ENCODE measurements at regions not wholly inside any gene's neighbourhood (a gene's known extent, or its start where the extent isn't known, plus 50 kb on each side); places are given as distances from the start of the nearest gene placed in this dataset.

DNA sequence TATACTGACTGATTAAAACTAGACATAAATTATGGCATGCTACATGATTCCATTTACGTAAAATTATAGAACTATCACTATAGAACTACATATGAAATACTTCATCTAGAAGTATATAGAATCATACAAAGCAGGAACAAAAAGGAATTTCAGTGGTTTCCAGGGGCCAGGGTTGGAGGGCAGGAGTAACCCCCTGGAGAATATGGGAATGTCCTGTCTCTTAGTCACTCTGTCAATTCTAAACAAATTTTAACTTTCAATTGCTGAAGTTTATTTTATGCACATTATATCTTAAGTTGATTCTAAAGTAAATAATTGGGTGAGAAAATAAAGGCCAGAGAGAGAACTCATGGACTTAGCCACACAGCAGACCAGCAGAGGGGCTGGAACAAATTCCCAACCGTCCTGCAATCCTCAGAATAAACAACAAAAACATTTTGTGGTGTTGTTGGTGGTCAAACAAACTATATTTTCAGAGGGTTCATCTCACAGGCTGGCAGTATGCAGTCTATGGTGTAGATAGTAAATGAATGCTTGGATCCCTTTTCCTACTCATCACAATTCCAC is 476.9 kb upstream of the SLIT2 start:
- no peak for DNase-seq

DNA sequence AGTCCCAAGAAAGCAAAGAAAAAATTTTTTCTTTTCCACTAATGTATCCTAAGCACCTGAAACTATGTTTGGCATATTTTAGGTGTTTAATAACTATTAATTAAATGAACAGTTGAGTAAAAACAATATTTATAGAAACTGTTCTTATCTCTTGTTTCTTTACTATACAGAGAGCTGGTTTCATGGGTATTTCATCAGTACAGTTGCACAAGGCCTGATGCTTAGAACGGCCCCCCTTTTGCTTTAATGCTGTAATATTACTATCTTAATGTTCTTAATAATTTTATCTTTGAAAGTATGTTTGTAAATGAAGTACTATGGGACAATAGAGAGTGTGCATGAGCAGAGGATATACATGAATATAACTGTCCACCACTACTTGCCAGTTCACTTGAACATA is 479.1 kb upstream of the SLIT2 start:
- no peak for DNase-seq

DNA sequence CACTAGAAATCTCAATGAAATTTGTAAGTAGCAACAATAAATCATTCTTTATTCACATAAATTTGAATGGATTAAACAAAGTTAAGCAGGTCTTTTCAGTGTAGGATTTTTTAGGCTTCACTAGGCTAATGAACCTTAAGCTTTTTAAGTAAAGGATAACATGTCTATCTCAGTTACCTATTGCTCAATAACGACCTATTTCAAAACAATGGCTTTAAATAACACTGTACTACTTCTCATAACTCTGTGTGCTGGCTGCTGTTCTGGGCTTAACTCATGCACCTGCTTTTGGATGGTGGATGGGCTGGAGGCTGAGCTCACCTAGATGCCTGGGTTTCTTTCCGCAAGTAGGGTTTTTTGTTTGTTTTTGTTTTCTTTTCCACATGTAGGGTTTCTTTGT is 495.0 kb upstream of the SLIT2 start:
- DNase-seq = no peak

DNA sequence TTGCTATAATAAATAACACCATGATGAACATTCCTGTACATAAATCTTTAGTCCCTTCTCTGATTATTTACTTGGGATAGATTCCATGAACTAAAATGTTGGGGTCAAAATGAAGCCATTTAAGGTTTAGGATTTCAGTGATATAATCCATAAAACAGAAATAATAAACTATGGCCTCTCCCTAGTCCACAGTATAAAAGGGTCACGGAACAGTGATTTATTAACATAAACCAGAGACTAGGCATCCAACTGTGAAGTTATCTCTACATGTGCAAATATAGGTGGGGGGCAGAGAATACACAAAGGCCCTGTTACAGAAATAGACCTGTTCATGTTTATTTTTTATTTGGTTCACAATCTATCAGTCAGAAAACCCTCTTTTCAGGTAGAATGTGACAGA is 499.1 kb upstream of the SLIT2 start:
- no peak for DNase-seq

DNA sequence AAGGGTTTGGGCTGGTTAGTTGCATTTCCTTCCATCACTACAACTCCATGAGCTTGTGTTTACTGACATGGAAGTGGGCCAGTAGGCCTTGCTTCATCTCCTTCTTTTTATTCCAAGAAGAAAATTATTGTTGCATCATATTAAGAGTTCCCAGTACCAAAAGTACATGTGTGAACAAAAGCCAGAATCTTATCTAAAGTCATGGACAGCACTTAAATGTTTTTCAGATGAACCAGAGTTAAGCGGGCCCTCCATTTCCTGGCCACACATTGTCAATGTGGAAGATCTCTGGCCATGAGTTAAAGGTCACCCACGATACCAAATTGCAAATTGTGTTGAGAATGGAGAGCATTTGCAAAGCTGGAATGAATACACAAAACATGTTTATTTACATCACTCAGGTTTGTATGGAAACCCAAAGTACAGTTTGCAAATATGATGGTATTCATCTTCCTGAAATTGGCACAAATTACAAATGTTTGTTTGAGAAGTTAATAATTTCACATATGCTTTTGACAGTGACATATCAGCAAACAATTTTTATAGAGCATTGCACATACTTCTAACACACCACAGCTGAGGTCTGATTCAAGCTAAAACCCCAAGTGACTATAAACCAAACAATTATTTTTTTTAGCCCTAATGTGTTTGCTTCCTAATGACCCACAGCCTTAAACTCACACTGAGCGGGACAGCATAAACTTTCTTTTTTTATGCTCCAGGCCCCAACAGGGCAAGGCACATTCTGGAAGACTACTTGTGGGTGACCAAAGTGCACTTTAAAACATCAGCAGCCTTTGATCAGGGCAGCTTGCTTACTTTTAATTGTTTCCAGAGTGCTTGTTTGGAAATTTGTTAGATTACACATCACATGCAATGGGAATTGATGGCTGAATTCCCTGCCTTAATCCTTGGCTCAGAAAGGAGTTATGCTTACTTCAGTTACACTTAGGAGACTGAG is 502.9 kb upstream of the SLIT2 start:
- peak; percentile 27 for DNase-seq

DNA sequence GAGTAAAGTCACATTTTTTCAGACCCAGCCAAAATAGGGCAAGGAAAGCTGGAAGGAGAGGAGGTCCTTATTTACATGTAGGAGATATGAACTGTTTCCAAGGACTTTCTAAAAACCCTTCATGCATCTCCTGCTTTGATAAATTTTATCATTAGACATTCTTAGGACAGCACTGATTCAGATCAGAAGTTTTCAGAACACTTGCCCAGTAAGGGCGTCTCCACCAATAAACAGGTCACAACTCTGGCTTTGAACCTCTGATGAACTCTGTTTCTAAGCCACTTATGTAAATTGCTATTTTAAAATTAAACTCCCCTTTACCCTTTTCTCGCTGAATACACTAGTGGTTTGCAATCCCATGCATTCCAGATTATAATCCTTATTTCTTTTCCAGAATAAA is 505.3 kb upstream of the SLIT2 start:
- no peak for DNase-seq

DNA sequence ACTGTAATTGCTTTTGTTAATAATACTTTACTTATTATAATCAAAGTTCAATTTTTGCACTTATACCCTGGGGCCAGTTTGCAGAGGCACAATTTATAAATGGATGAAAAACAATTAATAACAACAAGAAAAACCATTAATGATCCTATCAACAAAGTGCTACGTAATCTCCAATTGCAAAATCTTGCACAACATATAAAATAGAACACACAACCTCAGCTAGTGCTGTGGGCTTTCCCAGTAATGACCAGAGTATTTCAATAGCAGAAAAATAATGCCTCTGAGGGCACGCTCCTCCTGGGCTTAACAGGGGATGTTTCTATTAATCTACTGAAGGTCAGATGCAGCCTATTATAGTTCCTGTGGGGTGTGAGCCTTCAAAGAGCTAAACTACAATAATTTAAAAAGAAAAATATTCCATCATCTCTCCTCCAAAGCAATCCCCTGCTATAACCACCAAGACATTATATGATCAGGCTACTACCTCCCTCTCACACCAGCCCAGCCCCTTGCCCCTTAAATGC is 508.5 kb upstream of the SLIT2 start:
- no peak for DNase-seq

DNA sequence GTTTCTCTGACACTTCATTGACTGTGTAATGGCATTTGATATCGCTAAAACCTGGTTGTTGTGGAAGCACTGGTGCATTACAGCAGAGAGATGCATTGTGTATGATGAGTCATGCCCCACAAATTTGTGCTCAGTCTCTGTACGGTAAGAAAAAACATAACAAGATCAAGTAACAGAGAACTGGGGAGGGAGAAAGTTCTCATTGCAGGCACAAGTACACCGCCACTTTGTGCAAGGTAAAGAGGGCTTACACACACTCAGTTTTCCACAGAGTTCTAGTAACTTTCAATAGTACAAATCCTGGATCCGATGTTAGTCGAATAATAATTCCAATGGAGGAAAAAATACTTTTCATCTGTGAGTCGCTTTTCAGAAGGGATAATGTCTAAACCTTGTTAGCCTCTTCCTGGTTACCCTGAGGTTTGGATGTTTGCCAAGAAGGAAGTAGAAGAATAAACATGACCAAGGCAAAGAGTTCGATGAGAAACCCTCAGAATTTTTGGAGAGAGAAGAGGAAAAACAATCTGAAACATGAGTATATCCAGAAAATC is 512.5 kb upstream of the SLIT2 start:
- peak; percentile 64 for DNase-seq

DNA sequence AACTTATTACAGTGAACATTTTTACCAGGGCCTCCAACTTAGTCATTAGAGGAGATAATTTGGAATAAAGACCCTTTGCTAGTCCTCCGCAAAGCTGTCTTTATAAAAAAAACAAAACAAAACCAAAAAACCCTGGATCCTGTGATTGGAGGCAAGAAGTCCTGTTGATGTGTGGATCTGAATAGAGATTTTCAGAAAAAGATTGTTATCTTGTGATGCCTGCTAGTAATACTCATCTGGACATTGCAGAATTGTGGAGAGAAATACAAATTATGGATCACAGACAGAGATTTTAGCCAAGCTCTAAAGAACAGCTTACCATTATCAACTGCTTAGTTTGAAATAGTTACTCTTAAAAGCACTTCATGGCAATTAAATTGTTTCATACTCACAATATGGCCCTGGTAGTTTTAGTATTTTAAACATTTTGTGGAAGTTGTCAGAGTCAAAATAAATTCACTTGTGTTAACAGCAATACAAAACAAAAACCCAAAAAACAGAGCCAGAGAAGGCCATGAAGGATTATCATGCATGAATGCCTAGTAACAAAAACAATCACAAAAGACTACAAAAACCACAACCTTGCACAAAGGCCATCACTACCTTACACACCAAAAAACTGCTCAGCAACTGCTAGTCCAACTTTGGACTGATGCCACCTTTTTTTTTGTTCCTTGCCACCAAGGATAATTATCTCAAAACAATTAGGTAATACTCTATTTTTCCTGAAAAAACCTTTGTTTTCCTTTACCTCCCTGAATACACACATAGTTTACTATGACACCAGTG is 514.5 kb upstream of the SLIT2 start:
- no peak for DNase-seq

DNA sequence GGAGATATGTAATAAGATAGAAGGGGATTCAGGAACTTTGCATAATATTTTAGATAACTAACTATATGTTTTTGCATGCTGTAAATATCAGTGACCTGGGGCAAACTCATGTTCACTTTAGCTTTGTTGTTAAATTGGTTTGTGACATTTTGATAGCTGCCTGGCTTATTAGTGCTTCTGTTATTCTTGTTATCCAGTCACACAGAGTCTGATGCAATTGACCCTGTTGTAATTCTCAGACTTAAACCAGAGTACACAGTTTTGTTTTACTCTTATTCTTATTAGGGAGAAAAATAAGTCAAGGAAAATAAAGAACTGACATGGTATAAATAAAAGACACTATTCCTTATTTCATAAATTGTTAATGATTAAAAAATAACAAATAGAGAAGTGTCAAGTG is 516.7 kb upstream of the SLIT2 start:
- DNase-seq = no peak

DNA sequence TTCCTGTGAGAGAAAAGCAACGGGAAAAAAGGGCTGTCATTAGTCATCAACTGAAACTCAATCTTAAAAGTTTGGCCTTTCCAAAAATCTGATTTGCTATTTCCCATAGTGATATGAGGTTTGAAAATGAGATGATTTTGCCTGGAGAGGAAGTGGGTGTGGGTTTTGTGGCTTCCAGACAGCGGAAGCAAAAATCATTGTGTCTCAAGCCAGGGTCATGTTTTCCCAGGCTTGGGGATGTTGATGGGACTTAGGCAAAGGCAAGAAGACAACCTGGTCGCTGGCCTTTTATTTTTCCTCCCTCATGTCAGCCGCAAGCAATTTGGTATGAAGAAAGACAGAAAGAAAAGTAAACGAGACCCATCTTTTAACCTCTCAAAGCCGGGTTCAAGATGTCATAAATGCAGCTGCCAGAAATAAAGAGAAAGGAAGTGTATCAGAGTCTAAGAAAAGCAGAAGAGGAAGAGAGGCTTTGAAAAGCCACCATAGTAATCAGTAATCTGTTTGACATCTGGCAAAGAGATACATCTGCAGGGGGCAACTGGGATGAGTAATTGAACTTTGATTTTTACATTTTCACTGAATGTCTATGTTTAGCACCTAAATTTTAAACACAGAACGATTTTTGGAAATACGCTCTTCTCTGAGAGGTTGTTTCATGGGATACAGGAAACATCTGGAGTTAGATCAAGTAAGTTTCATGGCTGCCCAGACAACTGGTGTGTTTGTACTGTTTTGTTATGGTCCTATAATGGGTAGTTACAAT is 521.6 kb upstream of the SLIT2 start:
- no peak for DNase-seq

DNA sequence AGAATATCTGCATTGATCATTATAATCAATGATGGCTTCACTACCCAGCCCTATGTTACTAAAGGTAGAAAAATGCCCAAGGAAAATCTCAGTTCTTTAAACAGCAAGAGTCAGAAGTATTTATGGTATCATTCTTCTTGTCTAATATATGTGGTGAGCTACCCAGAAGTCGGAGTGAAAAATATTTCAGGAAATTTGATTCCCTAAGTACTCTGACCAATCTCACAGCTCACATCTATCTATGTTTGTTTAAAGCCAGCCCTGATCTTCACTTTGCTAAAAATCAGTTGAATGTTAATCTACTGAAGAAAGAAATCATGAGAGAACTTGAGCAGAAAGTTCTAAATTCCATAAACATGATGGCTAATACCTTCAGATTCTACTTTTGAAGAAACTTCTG is 522.9 kb upstream of the SLIT2 start:
- DNase-seq = no peak

DNA sequence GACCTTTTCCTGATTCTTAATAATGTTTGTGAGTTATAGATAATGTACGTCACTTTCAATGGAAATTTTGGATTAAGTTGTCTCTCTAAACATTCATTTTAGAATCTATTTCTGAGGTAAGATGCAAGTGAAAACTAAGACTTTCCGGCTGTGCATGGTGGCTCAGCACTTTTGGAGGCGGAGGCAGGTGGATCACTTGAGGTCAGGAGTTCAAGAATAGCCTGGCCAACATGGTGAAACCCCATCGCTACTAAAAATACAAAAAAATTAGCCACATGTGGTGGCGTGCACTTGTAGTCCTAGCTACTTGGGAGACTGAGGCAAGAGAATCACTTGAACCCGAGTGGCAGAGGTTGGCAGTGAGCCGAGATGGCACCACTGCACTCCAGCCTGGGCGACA is 524.6 kb upstream of the SLIT2 start:
- no peak for DNase-seq

DNA sequence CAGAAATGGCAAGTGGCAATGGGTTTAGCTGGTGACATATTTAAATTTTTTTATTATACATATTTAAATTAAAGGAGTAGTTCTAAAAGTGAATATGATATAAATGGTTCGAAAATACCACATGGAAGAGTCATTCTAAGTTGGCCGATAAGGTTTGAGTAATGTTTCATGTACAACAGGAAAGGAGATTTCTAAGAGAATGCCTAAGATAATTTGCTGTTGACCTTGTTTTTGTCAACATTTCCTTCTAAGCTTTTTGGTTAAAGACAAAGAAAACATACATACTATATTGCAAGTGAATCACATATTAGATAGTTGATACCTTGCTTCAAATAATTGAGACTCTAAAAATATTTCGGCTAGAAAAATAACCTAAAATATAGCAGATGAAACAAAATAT is 526.6 kb upstream of the SLIT2 start:
- no peak for DNase-seq

DNA sequence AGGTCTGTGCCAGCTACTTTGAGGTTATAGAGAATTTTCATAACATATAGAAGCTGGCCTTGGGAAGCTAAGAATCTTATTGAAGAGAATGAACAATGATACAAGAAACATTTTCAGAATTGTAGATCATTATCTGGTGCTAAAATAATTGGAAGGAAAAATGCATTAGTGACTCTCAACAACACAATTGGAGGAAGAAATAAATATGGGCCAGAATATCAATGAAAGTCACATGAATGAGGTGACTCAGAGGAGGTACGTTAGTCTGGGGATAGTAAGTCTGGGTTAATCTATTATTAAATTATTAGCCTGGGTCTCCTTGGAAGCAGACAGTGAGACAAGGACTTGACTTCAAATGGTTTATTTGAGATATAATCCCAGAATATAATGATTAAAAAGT is 529.3 kb upstream of the SLIT2 start:
- no peak for DNase-seq

DNA sequence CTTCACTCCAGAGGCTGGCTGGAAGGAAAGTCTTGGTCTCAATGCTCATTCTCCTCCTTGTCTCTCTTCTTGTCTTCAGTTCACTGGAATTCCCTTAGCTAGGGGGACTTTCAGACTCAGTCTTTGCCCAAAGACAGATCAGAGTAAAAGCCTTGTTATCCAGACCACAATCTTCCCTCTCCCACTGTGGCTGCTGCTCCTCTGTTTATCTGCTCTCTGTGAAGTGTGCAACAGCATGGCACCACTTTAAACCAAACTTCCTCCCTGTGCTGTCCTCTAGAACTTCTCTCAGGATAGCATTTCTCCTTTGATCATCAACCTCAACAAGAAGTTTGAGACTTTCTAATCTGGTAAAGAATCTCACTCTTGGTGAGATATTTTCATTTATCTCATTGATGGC is 530.1 kb upstream of the SLIT2 start:
- no peak for DNase-seq

DNA sequence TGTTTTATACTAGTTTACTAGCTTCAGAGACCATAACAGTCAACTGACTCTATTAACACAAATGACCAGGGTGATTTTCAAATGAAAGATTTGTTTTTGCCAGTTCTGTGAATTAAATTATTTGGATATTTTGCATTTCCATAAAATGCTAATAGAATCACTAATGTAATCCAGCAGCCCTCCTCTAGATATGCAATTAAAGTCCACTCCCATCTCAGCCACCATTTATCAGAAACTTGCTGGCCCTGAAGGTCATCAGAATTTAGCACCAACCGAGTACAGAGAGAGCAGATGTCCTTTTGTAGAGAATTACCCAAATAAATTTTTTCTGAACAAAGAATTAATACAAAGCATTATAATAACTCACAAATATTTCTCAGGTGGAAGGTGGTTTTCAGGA is 531.1 kb upstream of the SLIT2 start:
- no peak for DNase-seq

DNA sequence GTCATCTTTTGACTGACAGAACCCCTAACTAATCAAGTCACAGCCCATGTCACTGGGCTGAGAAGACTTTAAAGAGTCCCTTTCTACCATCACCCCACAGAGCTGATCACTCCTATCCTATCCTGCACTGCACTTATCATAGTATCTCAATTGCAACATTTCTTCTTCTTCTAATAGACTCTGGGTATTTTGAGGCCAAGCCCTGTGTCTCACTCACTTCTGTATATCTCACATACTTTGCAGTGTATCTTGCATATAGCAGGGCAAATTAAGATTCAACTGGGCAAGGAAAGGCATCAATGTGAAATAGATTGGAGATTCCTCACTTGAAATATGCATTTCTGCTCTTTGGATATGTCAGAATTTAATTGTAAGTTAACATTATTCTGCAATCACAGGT is 531.5 kb upstream of the SLIT2 start:
- no peak for DNase-seq

DNA sequence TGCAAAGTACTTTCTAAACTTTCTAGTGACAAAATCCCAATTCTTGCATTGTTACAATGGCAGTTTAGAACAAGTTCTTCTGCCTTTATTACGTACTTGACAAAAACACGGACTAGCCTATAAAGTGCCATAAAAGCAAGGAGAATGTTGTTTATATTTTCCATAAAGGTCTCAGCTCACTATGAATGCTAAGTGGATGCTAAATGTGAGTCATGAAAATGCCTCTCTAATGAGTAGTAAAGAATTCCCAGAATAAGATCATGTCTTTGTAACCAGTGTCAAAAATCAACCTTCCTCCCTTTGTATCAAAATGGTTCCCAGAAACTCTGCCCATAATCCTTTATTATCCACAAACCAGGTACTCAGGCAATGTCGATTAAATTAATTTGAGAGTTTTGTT is 539.8 kb upstream of the SLIT2 start:
- DNase-seq = no peak

DNA sequence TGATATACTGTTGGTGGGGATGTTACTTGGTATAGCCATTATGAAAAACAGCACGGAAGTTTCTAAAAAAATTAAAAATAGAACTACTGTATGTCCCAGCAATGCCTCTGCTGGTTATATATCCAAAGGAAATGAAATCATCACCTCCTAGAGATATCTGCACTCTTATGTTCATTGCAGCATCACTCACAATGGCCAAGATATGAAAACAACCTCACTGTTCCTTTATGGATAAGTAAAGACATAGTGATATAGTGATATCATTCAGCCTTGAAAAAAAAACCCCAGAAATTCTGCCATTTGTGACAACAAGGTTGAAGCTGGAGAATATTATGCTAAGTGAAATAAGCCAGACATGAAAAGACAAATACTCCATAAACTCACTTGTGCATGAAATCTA is 543.8 kb upstream of the SLIT2 start:
- no peak for DNase-seq

DNA sequence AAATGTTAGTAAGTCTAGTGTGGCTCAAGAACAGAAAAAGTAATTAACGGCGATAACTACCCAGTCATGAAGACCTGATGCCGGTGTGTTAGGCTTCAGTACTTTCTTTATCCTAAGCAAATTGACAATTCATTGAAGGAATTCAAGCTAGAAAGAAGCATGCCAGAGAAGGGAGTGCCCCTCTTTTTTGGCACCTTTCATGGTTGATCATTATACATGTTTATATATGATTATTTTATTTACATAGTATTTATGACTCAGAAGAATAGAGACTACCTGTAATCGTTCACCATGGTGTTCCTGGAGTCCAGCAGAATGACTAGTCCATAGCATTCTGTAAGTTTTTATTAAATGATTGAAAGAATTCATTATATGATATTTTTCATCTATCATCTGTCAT is 548.3 kb upstream of the SLIT2 start:
- no peak for DNase-seq

DNA sequence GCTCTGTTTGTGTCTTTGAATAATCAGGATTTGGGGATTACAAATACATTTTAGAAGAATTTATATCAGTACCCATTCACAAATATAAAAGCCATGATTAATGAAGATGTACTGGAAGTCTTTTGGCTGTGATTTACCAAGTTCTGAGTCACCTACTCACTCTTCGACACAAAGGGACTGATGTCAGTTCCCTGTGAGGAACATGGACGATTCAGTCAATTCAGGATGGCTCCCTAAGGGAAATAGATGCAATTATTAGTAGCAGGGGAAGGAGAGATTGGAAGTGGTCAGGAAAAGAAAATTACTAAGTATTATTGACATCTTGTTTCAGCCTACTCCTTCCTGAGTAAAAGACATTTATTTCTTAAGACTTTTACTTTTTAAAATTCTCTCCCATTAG is 550.7 kb upstream of the SLIT2 start:
- DNase-seq = no peak

DNA sequence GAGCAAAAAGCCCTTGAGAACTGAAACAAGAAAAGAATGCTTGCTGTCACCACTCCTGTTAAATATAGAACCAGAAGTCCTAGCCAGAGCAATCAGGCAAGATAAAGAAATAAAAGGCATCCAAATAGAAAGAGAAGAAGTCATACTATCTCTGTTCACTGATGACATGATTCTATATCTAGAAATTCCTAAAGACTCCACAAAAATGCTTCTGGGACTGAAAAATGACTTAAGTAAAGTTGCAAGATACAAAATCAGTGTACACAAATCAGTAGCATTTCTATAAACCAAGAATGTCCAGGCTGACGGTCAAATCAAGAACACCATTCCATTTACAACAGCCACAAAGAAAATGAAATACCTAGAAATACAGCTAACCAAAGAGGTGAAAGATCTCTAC is 552.7 kb upstream of the SLIT2 start:
- DNase-seq = no peak
